PC-3 (cell line): ENCODE measurements at regions not wholly inside any gene's neighbourhood (a gene's known extent, or its start where the extent isn't known, plus 50 kb on each side); places are given as distances from the start of the nearest gene placed in this dataset.

Experiments
- ATAC-seq: fragments of 200-7000 bp; cut with Tn5 transposase; 2 replicates; pipeline ENCODE4 v1.9.1; 2020; ENCODE audit warnings: mild to moderate bottlenecking, moderate library complexity
- BruUV-seq: library from RNA; stranded (reverse); fragments of 400-500 nt; replicated peaks from 2 replicates; lab custom pipeline; 2021; lab: Mats Ljungman, UMichigan
- CTCF ChIA-PET: fragments of 300-600 bp; sonication (Branson Sonifier 250); formaldehyde crosslinking; loops from one replicate; lab custom pipeline; 2022; ENCODE audit warnings: antibody characterized with exemption; lab: Charles Lee
- POLR2A ChIA-PET: fragments of 300-600 bp; sonication (Branson Sonifier 250); formaldehyde crosslinking; loops from one replicate; lab custom pipeline; 2022; ENCODE audit warnings: antibody characterized with exemption; ENCODE audit not compliant: unreplicated experiment; lab: Charles Lee
- DNase-seq: peaks from one replicate; pipeline ENCODE4 v3.0.0-alpha.2; 2015
- H2AFZ ChIP-seq: fragments of 300-600 bp; sonication (generic); 2 replicates; pipeline ENCODE4 v1.6.0; 2016; ENCODE audit warnings: antibody characterized with exemption, low read length
- H3F3A ChIP-seq: fragments of 300-600 bp; sonication (generic); one replicate; pipeline ENCODE4 v1.6.0; 2017; ENCODE audit warnings: antibody characterized with exemption, low read length, control low read depth, mild to moderate bottlenecking; ENCODE audit not compliant: unreplicated experiment
- H3K27ac ChIP-seq: fragments of 300-600 bp; sonication (generic); 2 replicates; pipeline ENCODE4 v1.5.1; 2016; ENCODE audit warnings: mild to moderate bottlenecking, low read length
- H3K27me3 ChIP-seq: fragments of 300-600 bp; sonication (generic); 2 replicates; pipeline ENCODE4 v1.6.1; 2016; ENCODE audit warnings: low read length, mixed read lengths
- H3K36me3 ChIP-seq: fragments of 300-600 bp; sonication (generic); 2 replicates; pipeline ENCODE4 v1.6.1; 2016; ENCODE audit warnings: low read depth, mixed run types, low read length, mixed read lengths
- H3K4me1 ChIP-seq: fragments of 300-600 bp; sonication (generic); 2 replicates; pipeline ENCODE4 v1.5.1; 2016; ENCODE audit warnings: low read length; ENCODE audit not compliant: insufficient read depth
- H3K4me2 ChIP-seq: fragments of 300-600 bp; sonication (generic); 2 replicates; pipeline ENCODE4 v1.6.0; 2016; ENCODE audit warnings: low read length
- H3K4me3 ChIP-seq: fragments of 300-600 bp; sonication (generic); 2 replicates; pipeline ENCODE4 v1.5.1; 2016; ENCODE audit warnings: mild to moderate bottlenecking, low read length, mixed read lengths
- H3K79me2 ChIP-seq: fragments of 300-600 bp; sonication (generic); 2 replicates; pipeline ENCODE4 v1.6.1; 2017; ENCODE audit warnings: low read length, mixed read lengths
- H3K9ac ChIP-seq: fragments of 300-600 bp; sonication (generic); 2 replicates; pipeline ENCODE4 v1.6.0; 2016; ENCODE audit warnings: mild to moderate bottlenecking, low read length
- H3K9me2 ChIP-seq: fragments of 300-600 bp; sonication (generic); replicated peaks from 2 replicates; pipeline ENCODE4 v1.6.1; 2016; ENCODE audit warnings: mixed run types, low read length, mixed read lengths
- H3K9me3 ChIP-seq: fragments of 300-600 bp; sonication (generic); 2 replicates; pipeline ENCODE4 v1.6.1; 2016; ENCODE audit warnings: low read length, mixed read lengths
- H4K20me1 ChIP-seq: fragments of 300-600 bp; sonication (generic); 2 replicates; pipeline ENCODE4 v1.6.1; 2016; ENCODE audit warnings: low read length, mixed read lengths
- EZH2 ChIP-seq: fragments of 300-600 bp; sonication (generic); IDR thresholded peaks from one replicate; pipeline ENCODE4 v1.6.1; 2017; ENCODE audit warnings: antibody characterized with exemption, mild to moderate bottlenecking, low read length; ENCODE audit not compliant: unreplicated experiment
- EZH2phosphoT487 ChIP-seq: fragments of 300-600 bp; sonication (generic); IDR thresholded peaks from 2 replicates; pipeline ENCODE4 v1.6.1; 2018; ENCODE audit warnings: mild to moderate bottlenecking, antibody characterized with exemption, low read length, borderline replicate concordance
- intact Hi-C: fragments of 100-400 bp; cut with micrococcal nuclease; formaldehyde crosslinking; loops from 2 replicates; pipeline ENCODE4 v1.9.0; 2023
- TF ChIP-seq, protein P1 (sequence below): fragments of 300-600 bp; sonication (generic); conservative IDR thresholded peaks from 2 replicates; pipeline ENCODE4 v1.5.1; 2017; ENCODE audit warnings: antibody characterized with exemption, low read depth, mild to moderate bottlenecking, low read length

- no peak for DNase-seq
- H3K9me2 ChIP-seq, result no peaks in the 10 kb centered on the region
- no peaks in the 10 kb centered on the region for H3K79me2 ChIP-seq
- ATAC-seq, result no peak
- H3K27ac ChIP-seq, result no peak overlapping the region
- no peaks in the 10 kb centered on the region for H3K9me3 ChIP-seq
- H3K9ac ChIP-seq, result no peak overlapping the region
- H3K27me3 ChIP-seq, result no peaks in the 10 kb centered on the region
- POLR2A ChIA-PET, result no interaction called here
- CTCF ChIA-PET, result no interaction called here
- no TSS peak for BruUV-seq
- H3K4me1 ChIP-seq, result no peaks in the 10 kb centered on the region
- H4K20me1 ChIP-seq, result no peaks in the 10 kb centered on the region
- H3F3A ChIP-seq, result no peaks in the 10 kb centered on the region
- H3K4me2 ChIP-seq, result no peak overlapping the region
- H3K36me3 ChIP-seq, result no peaks in the 10 kb centered on the region
- TF ChIP-seq, protein P1, sequence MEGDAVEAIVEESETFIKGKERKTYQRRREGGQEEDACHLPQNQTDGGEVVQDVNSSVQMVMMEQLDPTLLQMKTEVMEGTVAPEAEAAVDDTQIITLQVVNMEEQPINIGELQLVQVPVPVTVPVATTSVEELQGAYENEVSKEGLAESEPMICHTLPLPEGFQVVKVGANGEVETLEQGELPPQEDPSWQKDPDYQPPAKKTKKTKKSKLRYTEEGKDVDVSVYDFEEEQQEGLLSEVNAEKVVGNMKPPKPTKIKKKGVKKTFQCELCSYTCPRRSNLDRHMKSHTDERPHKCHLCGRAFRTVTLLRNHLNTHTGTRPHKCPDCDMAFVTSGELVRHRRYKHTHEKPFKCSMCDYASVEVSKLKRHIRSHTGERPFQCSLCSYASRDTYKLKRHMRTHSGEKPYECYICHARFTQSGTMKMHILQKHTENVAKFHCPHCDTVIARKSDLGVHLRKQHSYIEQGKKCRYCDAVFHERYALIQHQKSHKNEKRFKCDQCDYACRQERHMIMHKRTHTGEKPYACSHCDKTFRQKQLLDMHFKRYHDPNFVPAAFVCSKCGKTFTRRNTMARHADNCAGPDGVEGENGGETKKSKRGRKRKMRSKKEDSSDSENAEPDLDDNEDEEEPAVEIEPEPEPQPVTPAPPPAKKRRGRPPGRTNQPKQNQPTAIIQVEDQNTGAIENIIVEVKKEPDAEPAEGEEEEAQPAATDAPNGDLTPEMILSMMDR, result no peak
- TF ChIP-seq EZH2phosphoT487, result no peak
- TF ChIP-seq EZH2, result no peak
- no peak overlapping the region for H2AFZ ChIP-seq
- H3K4me3 ChIP-seq, result no peak overlapping the region
- intact Hi-C loops, result no loop called here
Measured at GRCh38 chr4:182994171-182994570, 77.0 kb upstream of the DCTD start.

DNA sequence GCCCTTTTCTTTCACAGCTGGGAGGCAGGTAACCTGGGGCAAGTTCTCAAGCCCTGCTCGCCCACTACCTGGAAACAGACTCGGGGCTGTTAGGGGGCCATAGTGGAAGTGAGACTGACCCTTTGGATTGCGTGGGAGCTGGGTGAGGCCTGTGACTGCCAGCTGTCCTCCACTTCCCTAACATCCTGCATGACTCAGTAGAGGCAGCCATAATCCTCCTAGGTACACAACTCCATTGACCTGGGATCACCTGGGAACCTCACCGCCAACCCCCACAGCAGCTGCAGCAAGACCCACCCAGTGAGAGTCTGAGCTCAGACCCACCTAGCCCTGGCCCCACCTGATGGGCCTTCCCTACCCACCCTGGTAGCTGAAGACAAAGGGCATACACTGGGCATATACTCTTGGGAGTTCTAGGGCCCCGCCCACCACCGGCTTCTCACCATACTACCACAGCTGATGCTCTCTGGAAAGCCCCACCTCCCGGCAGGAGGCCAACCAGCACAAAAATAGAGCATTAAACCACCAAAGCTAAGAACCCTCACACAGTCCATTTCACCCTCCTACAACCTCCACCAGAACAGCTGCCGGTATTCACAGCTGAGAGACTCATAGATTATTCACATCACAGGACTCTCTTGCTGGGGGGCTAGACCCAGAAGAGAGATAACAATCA lies 61.1 kb upstream of the DCTD start:
- H3K9me3 ChIP-seq, result no peaks in the 10 kb centered on the region
- H3K36me3 ChIP-seq, result no peaks in the 10 kb centered on the region
- DNase-seq (peak; percentile 23), ATAC-seq (no peak)
- POLR2A ChIA-PET, result no interaction called here
- no peak overlapping the region for H2AFZ ChIP-seq
- no peaks in the 10 kb centered on the region for H3K79me2 ChIP-seq
- no peaks in the 10 kb centered on the region for H3F3A ChIP-seq
- no peak overlapping the region for H3K9ac ChIP-seq
- no peak overlapping the region for H3K4me3 ChIP-seq
- CTCF ChIA-PET, result no interaction called here
- no peaks in the 10 kb centered on the region for H4K20me1 ChIP-seq
- 0 out of 2 replicates have a peak overlapping the region, but pooled peaks have one; percentile 16 for H3K27ac ChIP-seq
- intact Hi-C loops, result no loop called here
- BruUV-seq, result no TSS peak
- peaks cover 31% of the 10 kb centered on the region for H3K4me1 ChIP-seq
- no peaks in the 10 kb centered on the region for H3K27me3 ChIP-seq
- no peak overlapping the region for H3K4me2 ChIP-seq
- no peaks in the 10 kb centered on the region for H3K9me2 ChIP-seq
- TF ChIP-seq EZH2 (no peak), EZH2phosphoT487 (no peak)
- TF ChIP-seq, protein P1, result no peak

DNA sequence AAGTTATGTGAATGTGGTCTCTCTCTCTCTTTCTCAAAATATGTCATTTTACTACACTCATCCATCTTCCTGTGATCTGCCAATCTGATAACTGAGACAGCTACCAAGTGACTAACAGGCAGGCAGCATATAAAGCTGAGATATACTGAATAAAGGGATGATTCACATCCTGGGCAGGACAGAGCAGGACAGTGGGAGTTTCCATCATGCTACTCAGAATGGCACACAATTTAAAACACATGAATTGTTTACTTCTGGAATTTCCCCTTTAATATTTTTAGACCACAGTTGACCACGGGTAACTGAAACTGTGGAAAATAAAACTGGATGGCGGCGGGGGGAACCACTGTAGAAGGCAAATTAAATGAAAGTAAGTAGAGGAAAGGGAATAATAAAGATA lies 58.6 kb upstream of the DCTD start:
- no peaks in the 10 kb centered on the region for H3K27me3 ChIP-seq
- no peaks in the 10 kb centered on the region for H3K36me3 ChIP-seq
- peaks cover 31% of the 10 kb centered on the region for H3K4me1 ChIP-seq
- ATAC-seq (peak; percentile 99), DNase-seq (peak; percentile 85)
- H3K4me2 ChIP-seq, result peak overlapping the region; percentile 71
- TF ChIP-seq, protein P1, result no peak
- no peak for TF ChIP-seq EZH2
- no peak for TF ChIP-seq EZH2phosphoT487
- 0 out of 2 replicates have a peak overlapping the region, but pooled peaks have one; percentile 43 for H2AFZ ChIP-seq
- H3K4me3 ChIP-seq, result no peak overlapping the region
- BruUV-seq, result no TSS peak
- no peaks in the 10 kb centered on the region for H3F3A ChIP-seq
- peak overlapping the region; percentile 97 for H3K27ac ChIP-seq
- intact Hi-C loops, result no loop called here
- no peaks in the 10 kb centered on the region for H3K79me2 ChIP-seq
- no peaks in the 10 kb centered on the region for H4K20me1 ChIP-seq
- no peaks in the 10 kb centered on the region for H3K9me3 ChIP-seq
- H3K9me2 ChIP-seq, result no peaks in the 10 kb centered on the region
- CTCF ChIA-PET, result no interaction called here
- peak overlapping the region; percentile 70 for H3K9ac ChIP-seq
- POLR2A ChIA-PET, result no interaction called here
